SK-N-SH treated with all-trans-retinoic acid at 6 μM for 48 hours (cell line): ENCODE measurements at regions not wholly inside any gene's neighbourhood (a gene's known extent, or its start where the extent isn't known, plus 50 kb on each side); places are given as distances from the start of the nearest gene placed in this dataset.

Source experiments
- ATAC-seq: fragments of 200-7000 bp; cut with Tn5 transposase; 3 replicates; pipeline ENCODE4 v1.9.1; 2020; ENCODE audit warnings: mild to moderate bottlenecking, moderate library complexity
- ARNTL ChIP-seq: fragments of 450-650 bp; formaldehyde crosslinking; IDR thresholded peaks from 2 replicates; pipeline ENCODE4 v1.5.0; 2020; ENCODE audit warnings: low read depth, mild to moderate bottlenecking, moderate library complexity, borderline replicate concordance
- BACH2 ChIP-seq: fragments of 250-450 bp; sonication (Bioruptor Pico); IDR thresholded peaks from 2 replicates; pipeline ENCODE4 v1.9.0; 2021; ENCODE audit warnings: mild to moderate bottlenecking, borderline replicate concordance
- CREB5 ChIP-seq: fragments of 250-450 bp; sonication (Bioruptor Pico); IDR thresholded peaks from 2 replicates; pipeline ENCODE4 v1.5.1; 2020; ENCODE audit warnings: low read depth, mild to moderate bottlenecking, moderate library complexity
- CSDC2 ChIP-seq: fragments of 250-450 bp; sonication (Bioruptor Pico); IDR thresholded peaks from 2 replicates; pipeline ENCODE4 v1.5.0; 2020; ENCODE audit warnings: mild to moderate bottlenecking, moderate library complexity
- CSRNP3 ChIP-seq: fragments of 250-450 bp; sonication (Bioruptor Pico); IDR thresholded peaks from 2 replicates; pipeline ENCODE4 v1.5.1; 2021; ENCODE audit warnings: mild to moderate bottlenecking, moderate library complexity
- ESRRG ChIP-seq: fragments of 250-450 bp; sonication (Bioruptor Pico); IDR thresholded peaks from 2 replicates; pipeline ENCODE4 v1.6.1; 2021; ENCODE audit warnings: mild to moderate bottlenecking
- GLIS3 ChIP-seq: fragments of 250-450 bp; sonication (Bioruptor Pico); IDR thresholded peaks from 2 replicates; pipeline ENCODE4 v1.5.0; 2020; ENCODE audit warnings: mild to moderate bottlenecking, moderate library complexity
- ISL1 ChIP-seq: fragments of 250-450 bp; sonication (Bioruptor Pico); IDR thresholded peaks from 2 replicates; pipeline ENCODE4 v2.1.2; 2022; ENCODE audit warnings: mild to moderate bottlenecking, moderate library complexity
- OSR1 ChIP-seq: fragments of 250-450 bp; sonication (Bioruptor Pico); IDR thresholded peaks from 2 replicates; pipeline ENCODE4 v1.8.0; 2022; ENCODE audit warnings: moderate library complexity, mild to moderate bottlenecking, inconsistent platforms
- POU6F1 ChIP-seq: fragments of 250-450 bp; sonication (Bioruptor Pico); IDR thresholded peaks from 2 replicates; pipeline ENCODE4 v1.8.0; 2021; ENCODE audit warnings: low read depth, mild to moderate bottlenecking, moderate library complexity, borderline replicate concordance
- PPARA ChIP-seq: fragments of 250-450 bp; sonication (Bioruptor Pico); IDR thresholded peaks from 2 replicates; pipeline ENCODE4 v1.5.0; 2020; ENCODE audit warnings: mild to moderate bottlenecking, borderline replicate concordance
- RARB ChIP-seq: fragments of 250-450 bp; sonication (Bioruptor Pico); IDR thresholded peaks from 2 replicates; pipeline ENCODE4 v1.8.0; 2021; ENCODE audit warnings: mild to moderate bottlenecking, moderate library complexity
- SNAI2 ChIP-seq: fragments of 250-450 bp; sonication (Bioruptor Pico); IDR thresholded peaks from 2 replicates; pipeline ENCODE4 v1.5.0; 2020; ENCODE audit warnings: mild to moderate bottlenecking, moderate library complexity
- TCF4 ChIP-seq: fragments of 250-450 bp; sonication (Bioruptor Pico); IDR thresholded peaks from 2 replicates; pipeline ENCODE4 v1.8.0; 2021; ENCODE audit warnings: mild to moderate bottlenecking, moderate library complexity, borderline replicate concordance
- TOX ChIP-seq: fragments of 250-450 bp; sonication (Bioruptor Pico); IDR thresholded peaks from 2 replicates; pipeline ENCODE4 v1.8.0; 2021; ENCODE audit warnings: mild to moderate bottlenecking, moderate library complexity, borderline replicate concordance
- TSHZ2 ChIP-seq: fragments of 250-450 bp; sonication (Bioruptor Pico); IDR thresholded peaks from 2 replicates; pipeline ENCODE4 v1.5.0; 2020; ENCODE audit warnings: mild to moderate bottlenecking, moderate library complexity
- ZC3H10 ChIP-seq: fragments of 250-450 bp; sonication (Bioruptor Pico); IDR thresholded peaks from 2 replicates; pipeline ENCODE4 v1.5.1; 2021; ENCODE audit warnings: mild to moderate bottlenecking, moderate library complexity
- ZFP3 ChIP-seq: fragments of 250-450 bp; sonication (Bioruptor Pico); IDR thresholded peaks from 2 replicates; pipeline ENCODE4 v1.5.0; 2020; ENCODE audit warnings: mild to moderate bottlenecking, moderate library complexity
- ZFP30 ChIP-seq: fragments of 450-650 bp; formaldehyde crosslinking; IDR thresholded peaks from 2 replicates; pipeline ENCODE4 v1.5.0; 2022; ENCODE audit warnings: mild to moderate bottlenecking, moderate library complexity
- ZNF70 ChIP-seq: fragments of 450-650 bp; formaldehyde crosslinking; IDR thresholded peaks from 2 replicates; pipeline ENCODE4 v1.5.0; 2020; ENCODE audit warnings: mild to moderate bottlenecking, moderate library complexity
- ZNF8 ChIP-seq: fragments of 450-650 bp; formaldehyde crosslinking; IDR thresholded peaks from 2 replicates; pipeline ENCODE4 v1.5.0; 2020; ENCODE audit warnings: mild to moderate bottlenecking, moderate library complexity

- TF ChIP-seq RARB (CRISPR knock-in tag) (no peak), POU6F1 (CRISPR knock-in tag) (no peak), CREB5 (CRISPR knock-in tag) (no peak), BACH2 (CRISPR knock-in tag) (no peak), ARNTL (CRISPR knock-in tag) (no peak), CSRNP3 (no peak), ZFP3 (no peak), ZC3H10 (no peak), OSR1 (CRISPR knock-in tag) (no peak), TSHZ2 (no peak), CSDC2 (no peak), ESRRG (CRISPR knock-in tag) (no peak), ZFP30 (CRISPR knock-in tag) (no peak)
- TF ChIP-seq, all 23 proteins: peak for 0
- ATAC-seq: no peak
Measured at GRCh38 chr11:98180511-98180910, 840.2 kb upstream of the CNTN5 start.

GRCh38 chr11:98180921-98181320 is 839.8 kb upstream of the CNTN5 start:
- TF ChIP-seq CSDC2 (no peak), ZC3H10 (no peak), ZNF8 (CRISPR knock-in tag) (no peak), PPARA (CRISPR knock-in tag) (no peak), CSRNP3 (no peak), ZFP3 (no peak), TOX (no peak), CREB5 (CRISPR knock-in tag) (no peak), ZFP30 (CRISPR knock-in tag) (no peak)
- no peak for ATAC-seq

- ATAC-seq: no peak
- no peak for TF ChIP-seq GLIS3
- TF ChIP-seq RARB (CRISPR knock-in tag): no peak
- no peak for TF ChIP-seq POU6F1 (CRISPR knock-in tag)
- no peak for TF ChIP-seq ZNF70 (CRISPR knock-in tag)
- TF ChIP-seq TOX: no peak
- TF ChIP-seq ZNF8 (CRISPR knock-in tag): no peak
- TF ChIP-seq ZFP30 (CRISPR knock-in tag): no peak
- TF ChIP-seq CREB5 (CRISPR knock-in tag): no peak
- TF ChIP-seq ARNTL (CRISPR knock-in tag): no peak
- no peak for TF ChIP-seq CSDC2
- TF ChIP-seq ESRRG (CRISPR knock-in tag): no peak
- TF ChIP-seq SNAI2 (CRISPR knock-in tag): no peak
- no peak for TF ChIP-seq ZFP3
- TF ChIP-seq TCF4 (CRISPR knock-in tag): no peak
- TF ChIP-seq ZC3H10: no peak
- no peak for TF ChIP-seq OSR1 (CRISPR knock-in tag)
- no peak for TF ChIP-seq ISL1 (CRISPR knock-in tag)
- no peak for TF ChIP-seq TSHZ2
Measured at GRCh38 chr11:98183034-98183433, 837.7 kb upstream of the CNTN5 start.
